Spleen (tissue), 11 donors: ENCODE measurements at regions not wholly inside any gene's neighbourhood (a gene's known extent, or its start where the extent isn't known, plus 50 kb on each side); places are given as distances from the start of the nearest gene placed in this dataset.
"Not testable (repeated sequence)": the region's sequence is repeated elsewhere in the genome, so short reads cannot be mapped to it uniquely, and the experiment has no call there.

Experiments
- DNase-seq: peaks from one replicate; pipeline ENCODE4 v3.0.0-alpha.2; 2020
- H3K27ac ChIP-seq, 8 donors: fragments of 200-600 bp; sonication (generic) in 7 of 8; 1 replicate in 4 of 8; 2 replicates in 4 of 8; pipeline versions ENCODE4 v1.5.0 to v1.8.0; 2016 to 2021; ENCODE audit warnings: inconsistent platforms in 4 of 8, mild to moderate bottlenecking in 4 of 8, moderate library complexity in 1 of 8
- H3K27me3 ChIP-seq, 7 donors: fragments of 200-600 bp; sonication (generic) in 6 of 7; replicated peaks in 1 of 7; 1 replicate in 4 of 7; 2 replicates in 3 of 7; pipeline versions ENCODE4 v1.5.0 to v1.8.0; 2016 to 2021; ENCODE audit warnings: inconsistent platforms in 3 of 7, mild to moderate bottlenecking in 1 of 7
- H3K36me3 ChIP-seq, 6 donors: fragments of 200-600 bp; sonication (generic) in 5 of 6; 1 replicate in 4 of 6; 2 replicates in 2 of 6; pipeline versions ENCODE4 v1.5.0 to v1.8.0; 2016 to 2021; ENCODE audit warnings: inconsistent platforms in 2 of 6
- H3K4me1 ChIP-seq, 6 donors: fragments of 200-600 bp; sonication (generic) in 5 of 6; 1 replicate in 3 of 6; 2 replicates in 3 of 6; pipeline versions ENCODE4 v1.5.0 to v1.8.0; 2016 to 2021; ENCODE audit warnings: inconsistent platforms in 3 of 6
- H3K4me3 ChIP-seq, 8 donors: fragments of 200-600 bp; sonication (generic) in 7 of 8; 1 replicate in 4 of 8; 2 replicates in 4 of 8; pipeline versions ENCODE4 v1.5.0 to v1.8.0; 2016 to 2021; ENCODE audit warnings: inconsistent platforms in 4 of 8, mild to moderate bottlenecking in 4 of 8, moderate library complexity in 2 of 8
- H3K9me3 ChIP-seq, 8 donors: fragments of 200-600 bp; sonication (generic) in 7 of 8; 1 replicate in 4 of 8; 2 replicates in 4 of 8; pipeline versions ENCODE4 v1.5.0 to v1.8.0; 2016 to 2021; ENCODE audit warnings: inconsistent platforms in 4 of 8
- CTCF ChIP-seq, 11 experiments: fragments of 200-600 bp in 7 of 11; fragments of 450-650 bp in 4 of 11; sonication (generic) in 4 of 11; IDR thresholded peaks in 8 of 11; conservative IDR thresholded peaks in 3 of 11; 1 replicate in 7 of 11; 2 replicates in 4 of 11; pipeline versions ENCODE4 v1.4.0 to v1.8.0; 2016 to 2021; ENCODE audit warnings: antibody characterized with exemption in 11 of 11, inconsistent platforms in 4 of 11, mild to moderate bottlenecking in 1 of 11
- POLR2A ChIP-seq, 3 donors: fragments of 450-650 bp; IDR thresholded peaks; one replicate each; pipeline ENCODE4 v1.5.1; 2017; ENCODE audit warnings: antibody characterized with exemption in 3 of 3, mild to moderate bottlenecking in 1 of 3
- POLR2AphosphoS5 ChIP-seq, 3 donors: sonication (generic); formaldehyde crosslinking; IDR thresholded peaks; one replicate each; pipeline ENCODE4 v1.5.1; 2017; ENCODE audit warnings: antibody characterized with exemption in 3 of 3
- WGBS, 5 donors: extraction: QIAGEN DNeasy Blood & Tissue Kit in 3 of 5; methylation state at CpG; one replicate each; pipeline versions ENCODE4 v1.1.5 to v1.1.7; 2013 to 2018; 5-methylcytosine and 5-hydroxymethylcytosine counted together
- intact Hi-C: fragments of 100-400 bp; cut with DNase I; formaldehyde crosslinking; loops from one replicate; pipeline ENCODE4 v1.15.0; 2023; ENCODE audit warnings: low total_unique reads
- donor health status: healthy with polysubstance abuse.
- donor health status: DM: no; HTN: no; CAD: no; lungs with moderate emphysema.
- donor health status: DM: no; HTN: no; CAD: no.
- donor health status: Bipolar disorder and iron deficiency.
- donor health status: healthy.
- donor health status: DM: no; HTN: no; CAD: no.
- donor health status: DM: yes; HTN: yes; CAD: no.

- 0 to 70% (median 47%) methylated on average over 1 of the region's 1 CpG for WGBS, 5 donors
Measured at GRCh38 chr11:10952872-10953271, 95.0 kb upstream of the ZBED5 start.

GRCh38 chr11:10947935-10948334, 90.1 kb upstream of the ZBED5 start:
- 72 to 88% (median 83%) methylated on average over 1 of the region's 1 CpG for WGBS, 5 donors
- intact Hi-C loops, H3K36me3 ChIP-seq, DNase-seq, H3K4me1 ChIP-seq, H3K27ac ChIP-seq, H3K4me3 ChIP-seq, H3K9me3 ChIP-seq: not testable (repeated sequence)
- H3K27me3 ChIP-seq, result peaks cover 0 to 17% (median 0%) of the 10 kb centered on the region in 7 donors

More at GRCh38 chr11:10952872-10953271, 95.0 kb upstream of the ZBED5 start:
- Histone ChIP-seq H3K27ac (no peak overlapping the region), H3K36me3 (no peaks in the 10 kb centered on the region), H3K27me3 (peaks cover 0 to 19% (median 0%) of the 10 kb centered on the region in 7 donors), H3K4me1 (no peaks in the 10 kb centered on the region), H3K9me3 (peaks cover 0 to 4% (median 0%) of the 10 kb centered on the region in 8 donors), H3K4me3 (no peak overlapping the region)
- intact Hi-C loops, result no loop called here
- TF ChIP-seq POLR2A (IDR thresholded peaks at IDR 0.05) (no peak), POLR2AphosphoS5 (IDR thresholded peaks at IDR 0.05) (no peak), CTCF (IDR thresholded peaks at IDR 0.05 in 8 of 11, conservative IDR thresholded peaks at IDR 0.05 in 3 of 11) (no peak)
- DNase-seq, result no peak

- Histone ChIP-seq H3K4me3 (no peak overlapping the region), H3K9me3 (no peaks in the 10 kb centered on the region), H3K27ac (no peak overlapping the region), H3K4me1 (no peaks in the 10 kb centered on the region), H3K36me3 (no peaks in the 10 kb centered on the region), H3K27me3 (no peaks in the 10 kb centered on the region)
- no peak for DNase-seq
- TF ChIP-seq POLR2A (IDR thresholded peaks at IDR 0.05) (no peak), POLR2AphosphoS5 (IDR thresholded peaks at IDR 0.05) (no peak), CTCF (IDR thresholded peaks at IDR 0.05 in 8 of 11, conservative IDR thresholded peaks at IDR 0.05 in 3 of 11) (no peak)
- WGBS, 5 donors, result 54 to 77% (median 65%) methylated on average over 1 of the region's 1 CpG
- intact Hi-C loops, result no loop called here
Measured at GRCh38 chr11:10946072-10946471, 88.2 kb upstream of the ZBED5 start.

GRCh38 chr11:10945196-10945595, 87.3 kb upstream of the ZBED5 start:
- WGBS, 5 donors, result 74 to 82% (median 78%) methylated on average over 2 of the region's 2 CpGs
- no peaks in the 10 kb centered on the region for H3K4me1 ChIP-seq
- H3K4me3 ChIP-seq, result no peak overlapping the region
- no peaks in the 10 kb centered on the region for H3K36me3 ChIP-seq
- TF ChIP-seq POLR2AphosphoS5 (IDR thresholded peaks at IDR 0.05), result no peak
- no peak for TF ChIP-seq POLR2A (IDR thresholded peaks at IDR 0.05)
- TF ChIP-seq CTCF (IDR thresholded peaks at IDR 0.05 in 8 of 11, conservative IDR thresholded peaks at IDR 0.05 in 3 of 11), result no peak
- DNase-seq, result no peak
- H3K27ac ChIP-seq, result no peak overlapping the region
- no peaks in the 10 kb centered on the region for H3K9me3 ChIP-seq
- intact Hi-C loops, result no loop called here
- H3K27me3 ChIP-seq, result no peaks in the 10 kb centered on the region

GRCh38 chr11:10943968-10944367, 86.1 kb upstream of the ZBED5 start:
- Histone ChIP-seq H3K9me3 (no peaks in the 10 kb centered on the region), H3K27ac (no peak overlapping the region), H3K36me3 (no peaks in the 10 kb centered on the region), H3K27me3 (no peaks in the 10 kb centered on the region), H3K4me1 (no peaks in the 10 kb centered on the region), H3K4me3 (no peak overlapping the region)
- TF ChIP-seq CTCF (IDR thresholded peaks at IDR 0.05 in 8 of 11, conservative IDR thresholded peaks at IDR 0.05 in 3 of 11), result no peak
- no peak for TF ChIP-seq POLR2AphosphoS5 (IDR thresholded peaks at IDR 0.05)
- no peak for TF ChIP-seq POLR2A (IDR thresholded peaks at IDR 0.05)
- intact Hi-C loops, result no loop called here
- no peak for DNase-seq
- 78 to 97% (median 91%) methylated on average over 2 of the region's 2 CpGs for WGBS, 5 donors
